ENCODE measurements at regions not wholly inside any gene's neighbourhood (a gene's known extent, or its start where the extent isn't known, plus 50 kb on each side); places are given as distances from the start of the nearest gene placed in this dataset.

- no peak for TF ChIP-seq CTCF (IDR thresholded peaks at IDR 0.05; ENCODE audit: poor library complexity, severe bottlenecking)
- TF ChIP-seq REST (IDR thresholded peaks at IDR 0.05; ENCODE audit: borderline replicate concordance) = no peak
- TF ChIP-seq EP300 (conservative IDR thresholded peaks at IDR 0.05; ENCODE audit: poor library complexity, severe bottlenecking) = no peak
- TF ChIP-seq EZH2 (IDR thresholded peaks at IDR 0.05; ENCODE audit: borderline replicate concordance, insufficient read depth, low read length, poor library complexity, severe bottlenecking) = no peak
- TF ChIP-seq SMC3 (conservative IDR thresholded peaks at IDR 0.05; ENCODE audit: poor library complexity) = no peak
- no peak for TF ChIP-seq POLR2AphosphoS5 (IDR thresholded peaks at IDR 0.05)
- TF ChIP-seq RAD21 (conservative IDR thresholded peaks at IDR 0.05) = no peak
- TF ChIP-seq MXI1 (conservative IDR thresholded peaks at IDR 0.05; ENCODE audit: poor library complexity, severe bottlenecking) = no peak
- TF ChIP-seq TAF1 (IDR thresholded peaks at IDR 0.05; ENCODE audit: low read depth) = no peak
These were observed 148.2 kb upstream of the CYP1B1 start for GRCh38 chr2:38224181-38224580.
